ENCODE measurements at regions not wholly inside any gene's neighbourhood (a gene's known extent, or its start where the extent isn't known, plus 50 kb on each side); places are given as distances from the start of the nearest gene placed in this dataset.
"Not testable (repeated sequence)": the region's sequence is repeated elsewhere in the genome, so short reads cannot be mapped to it uniquely, and the experiment has no call there.

DNA sequence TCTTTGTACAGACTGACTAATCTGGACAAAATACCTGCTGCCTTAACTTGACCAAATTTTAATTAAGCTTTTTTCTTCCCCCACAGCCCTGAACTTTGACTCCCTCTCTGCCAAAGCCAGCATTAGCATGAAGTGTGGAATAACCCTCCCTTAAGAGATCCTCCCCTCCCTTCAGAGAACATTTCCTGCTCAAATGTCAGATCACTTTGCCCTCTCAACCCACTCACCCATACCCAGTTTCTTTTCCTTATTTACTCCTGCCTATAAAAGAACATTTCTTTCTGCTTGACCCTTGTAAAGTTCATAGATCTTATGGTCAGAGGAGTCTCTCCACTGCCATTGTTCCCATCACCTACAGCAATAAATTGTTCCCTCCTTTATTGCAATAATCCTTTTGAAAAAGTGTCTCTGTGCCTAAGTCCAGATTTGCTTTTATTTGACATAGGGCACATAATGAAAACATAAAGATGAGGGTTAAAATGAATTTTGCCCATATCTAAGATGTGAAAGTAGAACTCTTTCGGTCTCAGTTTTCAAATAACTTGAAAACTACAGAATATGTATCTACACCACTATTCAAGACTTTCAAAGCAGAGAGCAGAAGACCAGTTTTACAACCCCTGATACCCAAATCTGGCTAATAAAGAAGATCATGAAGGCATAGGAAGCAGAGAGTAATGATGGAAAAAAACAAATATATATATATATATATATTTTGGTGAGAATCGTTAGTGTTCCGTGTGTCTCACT, 289.7 kb upstream of the ANXA10 start:
- no peak for DNase-seq (ENCODE audit: extremely low read depth, low read depth, low spot score)

- DNase-seq (ENCODE audit: extremely low read depth, low read depth, low spot score) = no peak
These were observed 280.4 kb upstream of the ANXA10 start for GRCh38 chr4:167811958-167812357.

DNA sequence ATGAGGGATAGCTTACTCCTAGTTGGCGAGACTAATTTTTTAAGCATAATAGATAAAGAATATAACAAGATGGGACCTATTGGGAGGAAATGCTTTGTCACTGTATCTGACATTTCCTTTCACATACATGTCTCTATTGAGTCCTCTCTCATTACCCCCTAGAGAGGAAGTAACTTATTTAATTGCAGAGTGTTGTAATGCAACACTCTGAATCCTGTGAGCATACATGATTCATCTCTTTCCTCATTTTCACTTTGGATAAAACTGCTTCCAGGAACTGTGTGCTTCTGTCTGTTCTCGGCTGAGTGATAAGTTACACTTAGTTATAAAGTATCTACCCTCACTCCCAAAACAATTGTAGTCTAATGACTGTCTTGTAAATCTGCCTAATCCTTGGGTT, 266.1 kb upstream of the ANXA10 start:
- no peak for DNase-seq (ENCODE audit: extremely low read depth, low read depth, low spot score)

- DNase-seq (ENCODE audit: extremely low read depth, low read depth, low spot score) = no peak
These were observed 260.5 kb upstream of the ANXA10 start for GRCh38 chr4:167831855-167832254.

DNA sequence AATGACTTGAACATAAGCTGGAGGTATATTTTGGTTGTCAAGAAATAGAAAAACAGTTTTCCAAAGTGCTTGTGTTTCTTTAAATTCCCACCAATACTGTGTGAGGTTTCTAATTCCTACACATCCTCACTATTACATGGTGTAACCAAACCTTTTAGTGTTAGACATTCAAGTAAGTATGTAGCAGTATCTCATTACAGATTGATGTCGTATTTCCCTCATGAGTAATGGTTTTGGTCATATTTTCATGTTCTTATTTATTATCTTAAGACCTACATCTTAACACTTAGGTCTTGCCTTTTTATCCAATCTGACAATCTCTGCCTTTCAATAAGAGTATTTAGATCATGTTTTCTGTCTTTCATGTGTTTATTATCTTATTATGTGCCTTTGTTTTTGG, 253.7 kb upstream of the ANXA10 start:
- no peak for DNase-seq (ENCODE audit: extremely low read depth, low read depth, low spot score)

- no peak for DNase-seq (ENCODE audit: extremely low read depth, low read depth, low spot score)
These were observed 249.8 kb upstream of the ANXA10 start for GRCh38 chr4:167842487-167842886.

DNA sequence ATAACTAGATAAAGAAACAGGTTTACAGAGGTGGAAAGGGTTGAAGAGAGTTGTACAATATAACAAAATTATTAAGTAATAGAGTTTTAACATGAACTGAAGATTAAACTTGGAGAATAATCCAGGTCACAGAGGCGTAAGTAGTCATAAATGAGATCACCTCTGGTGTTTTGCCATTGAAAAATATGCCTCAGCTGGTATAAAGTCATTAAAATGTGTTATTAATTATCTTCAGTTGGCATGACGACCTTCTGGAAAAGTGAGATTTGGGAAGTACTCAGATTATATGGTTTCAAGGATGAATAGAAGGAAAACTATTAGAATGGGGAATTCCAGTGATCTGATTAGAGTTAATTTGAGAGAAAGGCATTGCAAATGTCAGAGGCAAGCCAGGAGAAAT, 237.5 kb upstream of the ANXA10 start:
- DNase-seq (ENCODE audit: extremely low read depth, low read depth, low spot score) = no peak

GRCh38 chr4:167858127-167858526, 234.2 kb upstream of the ANXA10 start:
- DNase-seq (ENCODE audit: extremely low read depth, low read depth, low spot score) = not testable (repeated sequence)

- DNase-seq (ENCODE audit: extremely low read depth, low read depth, low spot score) = no peak
These were observed 225.1 kb upstream of the ANXA10 start for GRCh38 chr4:167867191-167867590.

GRCh38 chr4:167868163-167868562, 224.2 kb upstream of the ANXA10 start:
- DNase-seq (ENCODE audit: extremely low read depth, low read depth, low spot score) = no peak

- DNase-seq (ENCODE audit: extremely low read depth, low read depth, low spot score) = no peak
These were observed 218.8 kb upstream of the ANXA10 start for GRCh38 chr4:167873496-167873895.

GRCh38 chr4:167876091-167876490, 216.2 kb upstream of the ANXA10 start:
- not testable (repeated sequence) for DNase-seq (ENCODE audit: extremely low read depth, low read depth, low spot score)

DNA sequence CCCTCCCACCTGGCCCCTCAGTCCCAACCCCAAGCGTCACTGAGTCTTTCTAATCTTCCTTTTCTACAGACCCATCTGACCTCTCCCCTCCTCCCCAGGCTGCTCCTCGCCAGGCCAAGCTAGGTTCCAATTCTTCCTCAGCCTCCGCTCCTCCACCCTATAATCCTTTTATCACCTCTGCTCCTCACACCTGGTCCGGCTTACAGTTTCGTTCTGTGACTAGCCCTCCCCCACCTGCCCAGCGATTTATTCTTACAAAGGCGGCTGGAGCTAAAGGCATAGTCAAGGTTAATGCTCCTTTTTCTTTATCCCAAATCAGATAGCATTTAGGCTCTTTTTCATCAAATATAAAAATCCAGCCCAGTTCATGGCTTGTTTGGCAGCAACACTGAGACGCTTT, 214.5 kb upstream of the ANXA10 start:
- not testable (repeated sequence) for DNase-seq (ENCODE audit: extremely low read depth, low read depth, low spot score)

GRCh38 chr4:167883266-167883665, 209.1 kb upstream of the ANXA10 start:
- DNase-seq (ENCODE audit: extremely low read depth, low read depth, low spot score) = no peak

DNA sequence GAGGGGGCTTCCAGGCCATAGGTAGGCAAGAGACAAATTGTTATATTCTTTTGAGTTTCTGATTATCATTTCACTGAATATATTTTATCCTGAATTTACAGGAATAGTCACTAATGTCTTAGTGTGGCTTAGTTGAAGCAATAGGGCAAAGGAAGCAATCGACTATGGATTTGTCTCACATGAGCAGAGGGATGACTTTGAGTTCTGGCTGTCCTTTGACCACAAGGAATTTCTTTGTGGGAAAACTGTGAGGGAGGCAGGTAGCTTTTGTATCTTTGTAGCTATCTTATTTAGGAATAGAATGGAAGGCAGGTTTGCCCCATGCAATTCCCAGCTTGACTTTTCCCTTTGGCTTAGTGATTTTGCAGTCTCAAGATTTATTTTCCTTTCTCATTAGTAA, 207.3 kb upstream of the ANXA10 start:
- DNase-seq (ENCODE audit: extremely low read depth, low read depth, low spot score) = no peak

DNA sequence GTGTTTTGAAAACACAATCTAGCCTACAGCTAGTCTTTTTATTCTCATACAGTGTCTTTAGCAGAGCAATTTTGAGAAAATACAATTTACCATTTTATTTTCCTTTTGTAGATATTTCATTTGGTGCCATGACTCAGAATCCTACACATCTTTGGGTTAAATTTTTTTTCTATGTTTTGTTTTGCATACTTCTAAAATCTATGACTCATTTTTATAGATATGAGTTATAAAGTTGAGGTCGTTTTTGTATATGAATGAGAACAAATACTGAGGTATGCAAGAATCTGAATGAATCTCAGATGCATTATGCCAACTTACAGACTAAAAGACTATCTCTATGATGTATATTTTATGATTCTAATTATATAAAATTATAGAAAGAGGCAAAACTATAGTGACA, 206.5 kb upstream of the ANXA10 start:
- no peak for DNase-seq (ENCODE audit: extremely low read depth, low read depth, low spot score)

- no peak for DNase-seq (ENCODE audit: extremely low read depth, low read depth, low spot score)
These were observed 204.6 kb upstream of the ANXA10 start for GRCh38 chr4:167887726-167888125.

DNA sequence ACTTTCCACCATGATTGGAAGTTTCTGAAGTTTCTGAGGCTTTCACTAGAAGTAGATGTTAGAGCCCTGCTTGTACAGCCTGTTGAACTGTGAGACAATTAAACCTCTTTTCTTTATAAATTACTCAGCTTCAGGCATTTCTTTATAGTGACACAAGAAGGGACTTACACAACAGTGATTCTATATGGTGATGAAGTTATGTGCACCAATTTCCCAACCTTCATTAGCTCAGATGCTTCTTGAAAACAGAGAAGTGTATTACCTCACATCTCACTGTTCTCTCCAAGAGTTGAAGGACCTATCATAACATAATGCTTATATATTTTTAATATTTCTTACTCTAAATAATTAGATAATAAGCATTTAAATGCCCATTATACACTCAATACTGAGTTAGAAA, 202.1 kb upstream of the ANXA10 start:
- DNase-seq (ENCODE audit: extremely low read depth, low read depth, low spot score) = no peak

DNA sequence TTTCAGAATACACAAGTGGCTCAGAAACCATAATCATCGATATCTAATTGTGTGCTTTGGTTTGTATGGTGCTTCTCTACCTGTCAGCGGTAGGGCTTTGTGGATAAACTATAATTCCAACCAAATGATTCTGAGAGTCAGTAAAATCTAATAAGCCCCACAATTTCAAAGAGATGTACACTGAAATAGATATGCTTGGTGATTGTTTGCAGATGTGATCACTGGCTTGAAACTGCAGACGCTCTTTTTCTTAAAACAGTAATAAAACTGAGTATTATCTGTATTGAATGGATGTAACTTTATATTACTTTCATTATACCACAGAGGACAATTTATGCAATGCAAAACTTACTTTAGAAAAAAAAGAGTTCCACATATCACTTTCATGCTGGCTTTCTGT, 198.8 kb upstream of the ANXA10 start:
- no peak for DNase-seq (ENCODE audit: extremely low read depth, low read depth, low spot score)

DNA sequence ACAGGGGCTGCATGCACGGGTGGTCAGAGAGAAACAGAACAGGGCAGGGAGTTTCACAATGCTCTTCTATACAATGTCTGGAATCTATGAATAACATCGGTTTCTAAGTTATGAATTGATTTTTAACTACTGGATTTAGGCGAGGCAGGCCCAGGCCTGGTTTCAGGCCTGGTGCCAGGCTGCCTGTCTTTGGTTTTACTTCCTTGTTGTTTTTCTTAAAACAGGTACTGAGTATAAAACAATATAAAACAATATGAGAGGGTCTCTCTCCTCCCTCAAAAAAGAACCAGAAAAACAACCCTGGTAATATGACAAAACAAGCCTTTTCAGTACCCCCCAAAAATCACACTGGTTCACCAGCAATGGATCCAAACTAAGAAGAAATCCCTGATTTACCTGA, 196.1 kb upstream of the ANXA10 start:
- DNase-seq (ENCODE audit: extremely low read depth, low read depth, low spot score) = not testable (repeated sequence)

DNA sequence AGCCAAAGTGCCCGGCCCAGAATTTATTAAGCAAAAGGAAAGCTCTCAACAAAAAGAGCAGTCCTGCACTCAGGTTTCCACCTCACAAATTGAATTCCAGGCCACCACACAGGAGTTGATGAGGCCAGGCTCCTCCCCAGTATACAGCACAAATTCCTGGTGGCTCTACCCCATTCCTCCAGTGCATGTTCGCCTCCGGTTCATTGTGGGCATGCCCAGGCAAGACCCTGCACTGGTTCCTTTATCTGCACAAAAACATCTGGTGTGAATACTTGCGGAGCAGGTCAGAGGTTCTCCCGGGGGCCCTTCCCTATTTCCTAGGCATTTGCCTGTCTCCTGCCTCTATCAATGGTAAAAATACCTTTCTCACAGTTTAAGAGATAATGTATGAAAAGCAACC, 195.2 kb upstream of the ANXA10 start:
- DNase-seq (ENCODE audit: extremely low read depth, low read depth, low spot score) = peak; percentile 68

- DNase-seq (ENCODE audit: extremely low read depth, low read depth, low spot score) = peak; percentile 41
These were observed 189.0 kb upstream of the ANXA10 start for GRCh38 chr4:167903291-167903721.

DNA sequence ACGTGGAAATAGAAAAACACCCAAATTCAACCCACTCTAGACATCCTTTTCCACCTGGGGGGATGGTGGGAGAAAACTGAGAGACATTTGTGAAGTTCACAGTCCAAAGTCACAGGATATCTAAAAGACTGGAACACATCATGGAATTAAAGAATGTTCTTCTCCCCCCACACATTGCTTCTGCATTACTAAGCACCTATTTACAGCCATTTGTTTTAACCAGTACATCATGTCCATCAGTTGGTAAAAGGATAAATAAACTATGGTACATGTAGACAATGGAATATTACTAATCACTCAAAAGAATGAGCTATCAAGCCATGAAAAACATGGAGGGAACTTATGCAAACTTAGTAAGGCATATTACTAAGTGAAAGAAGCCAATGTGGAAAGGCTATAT, 185.5 kb upstream of the ANXA10 start:
- DNase-seq (ENCODE audit: extremely low read depth, low read depth, low spot score) = no peak

Data from glomerular endothelial cell (primary cell).